HEK293T (cell line): ENCODE measurements at regions not wholly inside any gene's neighbourhood (a gene's known extent, or its start where the extent isn't known, plus 50 kb on each side); places are given as distances from the start of the nearest gene placed in this dataset.
"Not testable (repeated sequence)": the region's sequence is repeated elsewhere in the genome, so short reads cannot be mapped to it uniquely, and the experiment has no call there.

Experiments
- CTCF ChIA-PET: fragments of 350-600 bp; formaldehyde crosslinking; extraction: SDS; loops from one replicate; lab custom pipeline; 2021; ENCODE audit warnings: antibody characterized with exemption, inconsistent platforms; lab: Yijun Ruan, JAX
- POLR2A ChIA-PET: fragments of 350-600 bp; formaldehyde crosslinking; extraction: SDS; loops from one replicate; lab custom pipeline; 2020; ENCODE audit warnings: antibody characterized with exemption, inconsistent platforms; lab: Yijun Ruan, JAX
- DNase-seq: peaks from one replicate; pipeline ENCODE4 v3.0.0; 2012; ENCODE audit warnings: mixed read lengths; ENCODE audit errors: extremely low spot score
- ARNT ChIP-seq: fragments of 450-650 bp; IDR thresholded peaks from 2 replicates; pipeline ENCODE4 v1.6.1; 2017; ENCODE audit warnings: mild to moderate bottlenecking
- BHLHE40 ChIP-seq: fragments of 450-650 bp; IDR thresholded peaks from 2 replicates; pipeline ENCODE4 v1.6.1; 2016; ENCODE audit warnings: mild to moderate bottlenecking, moderate library complexity, borderline replicate concordance
- CTBP1 ChIP-seq: fragments of 450-650 bp; IDR thresholded peaks from 2 replicates; pipeline ENCODE4 v1.6.1; 2016; ENCODE audit warnings: borderline replicate concordance
- ELF4 ChIP-seq: fragments of 450-650 bp; IDR thresholded peaks from 2 replicates; pipeline ENCODE4 v1.6.1; 2017; ENCODE audit warnings: antibody characterized with exemption
- FOXA1 ChIP-seq: fragments of 450-650 bp; IDR thresholded peaks from 2 replicates; pipeline ENCODE4 v1.6.1; 2016; ENCODE audit warnings: mild to moderate bottlenecking
- FOXK2 ChIP-seq: fragments of 450-650 bp; IDR thresholded peaks from 2 replicates; pipeline ENCODE4 v1.6.1; 2016; ENCODE audit warnings: mild to moderate bottlenecking
- FOXM1 ChIP-seq: fragments of 450-650 bp; IDR thresholded peaks from 2 replicates; pipeline ENCODE4 v1.6.1; 2017; ENCODE audit warnings: mild to moderate bottlenecking, borderline replicate concordance
- HDGF ChIP-seq: fragments of 450-650 bp; IDR thresholded peaks from 2 replicates; pipeline ENCODE4 v1.6.1; 2017; ENCODE audit warnings: antibody characterized with exemption, borderline replicate concordance
- L3MBTL2 ChIP-seq: fragments of 450-650 bp; conservative IDR thresholded peaks from 2 replicates; pipeline ENCODE4 v1.6.1; 2016; ENCODE audit warnings: mild to moderate bottlenecking
- LEF1 ChIP-seq: fragments of 450-650 bp; IDR thresholded peaks from 2 replicates; pipeline ENCODE4 v1.6.1; 2017; ENCODE audit warnings: mild to moderate bottlenecking, borderline replicate concordance
- NFRKB ChIP-seq: fragments of 450-650 bp; IDR thresholded peaks from 2 replicates; pipeline ENCODE4 v1.6.1; 2016; ENCODE audit warnings: mild to moderate bottlenecking, moderate library complexity
- PKNOX1 ChIP-seq: fragments of 450-650 bp; IDR thresholded peaks from 2 replicates; pipeline ENCODE4 v1.6.1; 2016
- SP1 ChIP-seq: fragments of 450-650 bp; IDR thresholded peaks from 2 replicates; pipeline ENCODE4 v1.6.1; 2017
- SUZ12 ChIP-seq: fragments of 450-650 bp; IDR thresholded peaks from 2 replicates; pipeline ENCODE4 v1.6.1; 2016; ENCODE audit warnings: mild to moderate bottlenecking
- TARDBP ChIP-seq: fragments of 450-650 bp; IDR thresholded peaks from 2 replicates; pipeline ENCODE4 v1.6.1; 2016
- ZNF384 ChIP-seq: fragments of 450-650 bp; IDR thresholded peaks from 2 replicates; pipeline ENCODE4 v1.6.1; 2016

- TF ChIP-seq FOXA1: no peak
- no peak for TF ChIP-seq SUZ12
- no peak for DNase-seq
- CTCF ChIA-PET: no interaction called here
- POLR2A ChIA-PET: no interaction called here
These were observed 213.9 kb upstream of the ZCCHC13 start for GRCh38 chrX:74090049-74090448.

GRCh38 chrX:74085642-74086236 lies 218.2 kb upstream of the ZCCHC13 start:
- POLR2A ChIA-PET: no interaction called here
- DNase-seq: no peak
- TF ChIP-seq PKNOX1 (no peak), HDGF (no peak), TARDBP (no peak), FOXA1 (no peak), BHLHE40 (no peak)
- CTCF ChIA-PET: no interaction called here

- CTCF ChIA-PET: no interaction called here
- POLR2A ChIA-PET: no interaction called here
- no peak for TF ChIP-seq NFRKB
- no peak for TF ChIP-seq FOXM1
- no peak for TF ChIP-seq L3MBTL2
- no peak for TF ChIP-seq TARDBP
- no peak for TF ChIP-seq LEF1
- no peak for TF ChIP-seq FOXA1
- no peak for TF ChIP-seq PKNOX1
- no peak for DNase-seq
These were observed 223.8 kb upstream of the ZCCHC13 start for GRCh38 chrX:74080165-74080564.

- POLR2A ChIA-PET: no interaction called here
- no peak for DNase-seq
- CTCF ChIA-PET: no interaction called here
- TF ChIP-seq SP1 (no peak), FOXA1 (no peak), LEF1 (no peak), PKNOX1 (no peak), L3MBTL2 (no peak), TARDBP (no peak), ELF4 (no peak), ARNT (no peak), HDGF (no peak), CTBP1 (no peak), FOXK2 (no peak), BHLHE40 (no peak), FOXM1 (no peak), ZNF384 (no peak), SUZ12 (no peak), NFRKB (no peak)
These were observed 213.4 kb upstream of the XIST start for GRCh38 chrX:74065831-74066390.

- DNase-seq: no peak
- CTCF ChIA-PET: no interaction called here
- POLR2A ChIA-PET: no interaction called here
- TF ChIP-seq ZNF384 (no peak), TARDBP (no peak)
These were observed 211.1 kb upstream of the XIST start for GRCh38 chrX:74063426-74064155.

- POLR2A ChIA-PET: no interaction called here
- DNase-seq: no peak
- TF ChIP-seq FOXA1 (no peak), FOXK2 (no peak), ZNF384 (no peak), ELF4 (no peak), PKNOX1 (no peak), TARDBP (no peak), BHLHE40 (no peak), HDGF (no peak), NFRKB (no peak), SP1 (no peak), L3MBTL2 (no peak), SUZ12 (no peak), LEF1 (no peak), FOXM1 (no peak), ARNT (no peak)
- CTCF ChIA-PET: no interaction called here
These were observed 209.4 kb upstream of the XIST start for GRCh38 chrX:74061879-74062278.

GRCh38 chrX:74049126-74049525 lies 196.6 kb upstream of the XIST start:
- CTCF ChIA-PET: no interaction called here
- DNase-seq: no peak
- POLR2A ChIA-PET: no interaction called here
- no peak for TF ChIP-seq TARDBP
- TF ChIP-seq FOXK2: no peak
- TF ChIP-seq FOXM1: no peak
- no peak for TF ChIP-seq BHLHE40

GRCh38 chrX:74034066-74034465 lies 181.6 kb upstream of the XIST start:
- CTCF ChIA-PET, POLR2A ChIA-PET, DNase-seq: not testable (repeated sequence)

- CTCF ChIA-PET, POLR2A ChIA-PET, DNase-seq: not testable (repeated sequence)
These were observed 179.0 kb upstream of the XIST start for GRCh38 chrX:74031527-74031926.

- CTCF ChIA-PET, POLR2A ChIA-PET, DNase-seq: not testable (repeated sequence)
These were observed 178.3 kb upstream of the XIST start for GRCh38 chrX:74030766-74031165.

GRCh38 chrX:74025145-74025544 lies 172.6 kb upstream of the XIST start:
- CTCF ChIA-PET, DNase-seq, POLR2A ChIA-PET: not testable (repeated sequence)
